ENCODE measurements at regions not wholly inside any gene's neighbourhood (a gene's known extent, or its start where the extent isn't known, plus 50 kb on each side); places are given as distances from the start of the nearest gene placed in this dataset.

GRCh38 chr5:163595932-163596607, 90.7 kb downstream of the MAT2B start:
- no peaks in the 10 kb centered on the region for H3K9me3 ChIP-seq (ENCODE audit: low read depth)
- no peaks in the 10 kb centered on the region for H3K36me3 ChIP-seq (replicated peaks; ENCODE audit: insufficient read depth, low read depth)

GRCh38 chr5:163596608-163597315, 91.3 kb downstream of the MAT2B start:
- DNase-seq (ENCODE audit: low spot score), result no peak
- Histone ChIP-seq H3K4me2 (no peak overlapping the region), H3K79me2 (no peaks in the 10 kb centered on the region), H4K20me1 (ENCODE audit: insufficient read depth, poor library complexity, severe bottlenecking) (no peaks in the 10 kb centered on the region), H2AFZ (no peak overlapping the region), H3K4me3 (no peak overlapping the region), H3K27me3 (no peaks in the 10 kb centered on the region), H3K9me3 (ENCODE audit: low read depth) (no peaks in the 10 kb centered on the region), H3K9me2 (replicated peaks; ENCODE audit: insufficient read depth) (no peaks in the 10 kb centered on the region), H3K4me1 (ENCODE audit: insufficient read depth) (peaks cover 4% of the 10 kb centered on the region), H3K36me3 (replicated peaks; ENCODE audit: insufficient read depth, low read depth) (no peaks in the 10 kb centered on the region), H3K27ac (no peak overlapping the region)
- WGBS (ENCODE audit: low lambda C conversion rate, missing lambda C conversion rate), result 65% methylated on average over 5 of the region's 5 CpGs
- TF ChIP-seq, protein P1, sequence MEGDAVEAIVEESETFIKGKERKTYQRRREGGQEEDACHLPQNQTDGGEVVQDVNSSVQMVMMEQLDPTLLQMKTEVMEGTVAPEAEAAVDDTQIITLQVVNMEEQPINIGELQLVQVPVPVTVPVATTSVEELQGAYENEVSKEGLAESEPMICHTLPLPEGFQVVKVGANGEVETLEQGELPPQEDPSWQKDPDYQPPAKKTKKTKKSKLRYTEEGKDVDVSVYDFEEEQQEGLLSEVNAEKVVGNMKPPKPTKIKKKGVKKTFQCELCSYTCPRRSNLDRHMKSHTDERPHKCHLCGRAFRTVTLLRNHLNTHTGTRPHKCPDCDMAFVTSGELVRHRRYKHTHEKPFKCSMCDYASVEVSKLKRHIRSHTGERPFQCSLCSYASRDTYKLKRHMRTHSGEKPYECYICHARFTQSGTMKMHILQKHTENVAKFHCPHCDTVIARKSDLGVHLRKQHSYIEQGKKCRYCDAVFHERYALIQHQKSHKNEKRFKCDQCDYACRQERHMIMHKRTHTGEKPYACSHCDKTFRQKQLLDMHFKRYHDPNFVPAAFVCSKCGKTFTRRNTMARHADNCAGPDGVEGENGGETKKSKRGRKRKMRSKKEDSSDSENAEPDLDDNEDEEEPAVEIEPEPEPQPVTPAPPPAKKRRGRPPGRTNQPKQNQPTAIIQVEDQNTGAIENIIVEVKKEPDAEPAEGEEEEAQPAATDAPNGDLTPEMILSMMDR (IDR thresholded peaks at IDR 0.05; ENCODE audit: poor library complexity), result no peak
- TF ChIP-seq EZH2phosphoT487 (IDR thresholded peaks at IDR 0.05; ENCODE audit: low read depth, severe bottlenecking, unreplicated experiment), result no peak

More at GRCh38 chr5:163595932-163596607, 90.7 kb downstream of the MAT2B start:
- WGBS (ENCODE audit: low lambda C conversion rate, missing lambda C conversion rate), result 78% methylated on average over 6 of the region's 6 CpGs
- Histone ChIP-seq H3K27ac (no peak overlapping the region), H3K4me2 (no peak overlapping the region), H3K27me3 (no peaks in the 10 kb centered on the region), H2AFZ (no peak overlapping the region), H3K9me2 (replicated peaks; ENCODE audit: insufficient read depth) (no peaks in the 10 kb centered on the region), H4K20me1 (ENCODE audit: insufficient read depth, poor library complexity, severe bottlenecking) (no peaks in the 10 kb centered on the region), H3K4me1 (ENCODE audit: insufficient read depth) (peaks cover 4% of the 10 kb centered on the region), H3K4me3 (no peak overlapping the region), H3K79me2 (no peaks in the 10 kb centered on the region)
- no peak for DNase-seq (ENCODE audit: low spot score)
- TF ChIP-seq, protein P1 (IDR thresholded peaks at IDR 0.05; ENCODE audit: poor library complexity), result no peak
- TF ChIP-seq EZH2 (IDR thresholded peaks at IDR 0.05; ENCODE audit: borderline replicate concordance), result no peak
- no peak for TF ChIP-seq EZH2phosphoT487 (IDR thresholded peaks at IDR 0.05; ENCODE audit: low read depth, severe bottlenecking, unreplicated experiment)

DNA sequence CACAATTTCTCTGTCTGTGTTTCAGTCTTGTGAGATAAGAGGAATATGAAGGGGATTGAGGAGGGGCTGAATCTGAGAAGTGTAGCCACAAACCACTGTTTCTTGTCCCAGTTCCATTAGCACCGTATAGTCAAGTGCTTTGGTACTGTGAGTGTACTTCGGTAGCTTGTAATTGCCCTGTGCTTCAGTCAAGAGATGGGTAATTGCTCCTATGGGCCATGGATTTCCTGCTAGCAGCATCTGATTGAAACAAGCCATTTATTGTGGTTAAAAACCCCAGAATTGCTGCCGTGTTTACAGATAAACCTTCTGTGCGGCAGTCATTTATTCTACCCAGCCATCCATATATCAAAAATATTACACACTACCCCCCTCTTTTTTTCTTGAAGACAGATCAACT, 98.6 kb downstream of the MAT2B start:
- DNase-seq (ENCODE audit: low spot score), result no peak
- 55% methylated on average over 4 of the region's 4 CpGs for WGBS (ENCODE audit: low lambda C conversion rate, missing lambda C conversion rate)
- H3K9me2 ChIP-seq (replicated peaks; ENCODE audit: insufficient read depth), result no peaks in the 10 kb centered on the region
- H3K36me3 ChIP-seq (replicated peaks; ENCODE audit: insufficient read depth, low read depth), result no peaks in the 10 kb centered on the region
- H3K4me1 ChIP-seq (ENCODE audit: insufficient read depth), result no peaks in the 10 kb centered on the region
- no peak overlapping the region for H3K4me3 ChIP-seq
- H4K20me1 ChIP-seq (ENCODE audit: insufficient read depth, poor library complexity, severe bottlenecking), result no peaks in the 10 kb centered on the region
- H3K9me3 ChIP-seq (ENCODE audit: low read depth), result no peaks in the 10 kb centered on the region
- no peak for TF ChIP-seq EZH2phosphoT487 (IDR thresholded peaks at IDR 0.05; ENCODE audit: low read depth, severe bottlenecking, unreplicated experiment)
- no peak for TF ChIP-seq EZH2 (IDR thresholded peaks at IDR 0.05; ENCODE audit: borderline replicate concordance)
- TF ChIP-seq, protein P1 (IDR thresholded peaks at IDR 0.05; ENCODE audit: poor library complexity), result no peak
- no peak overlapping the region for H2AFZ ChIP-seq
- H3K4me2 ChIP-seq, result no peak overlapping the region
- no peaks in the 10 kb centered on the region for H3K79me2 ChIP-seq
- no peak overlapping the region for H3K27ac ChIP-seq
- H3K27me3 ChIP-seq, result no peaks in the 10 kb centered on the region

Measured in hepatocyte (in vitro differentiated cells).